OCI-LY3 (cell line): ENCODE measurements at regions not wholly inside any gene's neighbourhood (a gene's known extent, or its start where the extent isn't known, plus 50 kb on each side); places are given as distances from the start of the nearest gene placed in this dataset.

ENCODE experiments used
- CTCF ChIP-seq: fragments of 200-600, 300-600 bp; sonication (generic); IDR thresholded peaks from 2 replicates; pipeline ENCODE4 v1.5.1; 2014; ENCODE audit warnings: antibody characterized with exemption, low read length, low read depth
- EZH2phosphoT487 ChIP-seq: fragments of 200-600 bp; shearing (Covaris generic); IDR thresholded peaks from 2 replicates; pipeline ENCODE4 v1.6.1; 2018; ENCODE audit warnings: antibody characterized with exemption, mixed run types, low read depth

DNA sequence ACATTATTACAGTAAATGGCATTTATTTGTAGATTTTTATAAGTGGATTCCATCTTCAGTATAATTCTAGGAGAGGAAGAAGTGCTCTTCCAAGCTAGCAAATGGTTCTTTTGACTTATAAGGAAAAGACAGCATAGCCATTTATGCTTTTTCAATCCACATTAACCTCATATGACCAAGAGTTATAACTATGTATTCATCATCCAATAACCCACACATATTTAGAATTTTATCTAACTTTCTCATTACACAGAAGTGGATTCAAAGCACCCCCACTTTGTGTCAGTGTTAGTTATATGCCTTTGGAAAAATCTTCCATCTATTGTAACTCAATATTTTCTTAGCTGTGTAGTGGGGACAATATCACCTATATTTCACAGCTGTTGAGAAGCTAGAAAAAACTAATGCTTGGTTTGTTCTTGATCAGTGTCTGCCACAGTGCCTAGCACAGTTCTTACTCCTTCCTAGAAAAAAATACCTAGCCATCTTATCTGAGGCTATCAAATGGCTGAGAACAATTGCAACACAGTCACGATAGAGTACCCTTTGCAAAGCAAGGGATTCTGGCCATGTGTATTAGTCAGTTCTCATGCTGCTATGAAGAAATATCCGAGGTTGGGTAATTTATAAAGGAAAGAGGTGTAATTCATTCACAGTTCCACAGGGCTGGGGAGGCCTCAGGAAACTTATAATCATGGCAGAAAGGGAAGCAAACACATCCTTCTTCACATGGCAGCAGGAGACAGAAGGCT lies 986.3 kb downstream of the TFAP2A start:
- TF ChIP-seq CTCF = no peak
- TF ChIP-seq EZH2phosphoT487 = no peak
